Activated CD8-positive, alpha-beta memory T cell treated with anti-CD3 and anti-CD28 coated beads, Interleukin-2, amount 50 U/mL, for 24 hours (primary cell): ENCODE measurements at regions not wholly inside any gene's neighbourhood (a gene's known extent, or its start where the extent isn't known, plus 50 kb on each side); places are given as distances from the start of the nearest gene placed in this dataset.
"Not testable (repeated sequence)": the region's sequence is repeated elsewhere in the genome, so short reads cannot be mapped to it uniquely, and the experiment has no call there.

ENCODE experiments used
- DNase-seq: peaks from one replicate; pipeline ENCODE4 v3.0.0-alpha.2; 2020; ENCODE audit errors: extremely low read depth

- DNase-seq, result not testable (repeated sequence)
Measured at GRCh38 chr4:74505355-74505978, 60.5 kb downstream of the AREG start.

- DNase-seq, result not testable (repeated sequence)
Measured at GRCh38 chr4:74509363-74509762, 64.4 kb downstream of the AREG start.

GRCh38 chr4:74516303-74516702 is 71.4 kb downstream of the AREG start:
- DNase-seq, result no peak

- DNase-seq, result no peak
Measured at GRCh38 chr4:74517996-74518395, 73.1 kb downstream of the AREG start.

- DNase-seq, result no peak
Measured at GRCh38 chr4:74522251-74522991, 77.5 kb downstream of the AREG start.

- DNase-seq, result no peak
Measured at GRCh38 chr4:74523096-74523495, 78.2 kb downstream of the AREG start.

GRCh38 chr4:74524985-74525384 is 80.0 kb downstream of the AREG start:
- no peak for DNase-seq

- no peak for DNase-seq
Measured at GRCh38 chr4:74527049-74527448, 82.1 kb downstream of the AREG start.

- no peak for DNase-seq
Measured at GRCh38 chr4:74528178-74528577, 83.2 kb downstream of the AREG start.

GRCh38 chr4:74529284-74530041 is 84.5 kb downstream of the AREG start:
- DNase-seq, result no peak

GRCh38 chr4:74531963-74532794 is 87.2 kb downstream of the AREG start:
- DNase-seq, result no peak

- no peak for DNase-seq
Measured at GRCh38 chr4:74534121-74534520, 89.2 kb downstream of the AREG start.

- no peak for DNase-seq
Measured at GRCh38 chr4:74534936-74535335, 90.0 kb downstream of the AREG start.

GRCh38 chr4:74535512-74535911 is 90.6 kb downstream of the AREG start:
- DNase-seq, result no peak

GRCh38 chr4:74536557-74536956 is 91.6 kb downstream of the AREG start:
- DNase-seq, result no peak

GRCh38 chr4:74537459-74537858 is 92.5 kb downstream of the AREG start:
- no peak for DNase-seq

- no peak for DNase-seq
Measured at GRCh38 chr4:74539044-74539790, 94.3 kb downstream of the AREG start.

- DNase-seq, result no peak
Measured at GRCh38 chr4:74540193-74540592, 95.3 kb downstream of the AREG start.

- no peak for DNase-seq
Measured at GRCh38 chr4:74541667-74542066, 96.7 kb downstream of the AREG start.

- no peak for DNase-seq
Measured at GRCh38 chr4:74543231-74543781, 98.4 kb downstream of the AREG start.

- DNase-seq, result no peak
Measured at GRCh38 chr4:74543983-74544382, 99.0 kb downstream of the AREG start.
